H1 (cell line): ENCODE measurements at regions not wholly inside any gene's neighbourhood (a gene's known extent, or its start where the extent isn't known, plus 50 kb on each side); places are given as distances from the start of the nearest gene placed in this dataset.

Source experiments
- CBX5 ChIP-seq: fragments of 300-800, 300-1000 bp; sonication (generic); IDR thresholded peaks from 2 replicates; pipeline ENCODE4 v1.7.1; 2016; ENCODE audit warnings: antibody characterized with exemption, low read length, low read depth
- CREB1 ChIP-seq: IDR thresholded peaks from 2 replicates; pipeline ENCODE4 v1.6.1; 2012; ENCODE audit warnings: inconsistent platforms
- EP300 ChIP-seq, 2 experiments: IDR thresholded peaks; 1 replicate in 1 of 2; 2 replicates in 1 of 2; pipeline ENCODE4 v1.6.1; 2011 to 2012; ENCODE audit warnings: low read depth in 2 of 2, low read length in 2 of 2, mild to moderate bottlenecking in 2 of 2, borderline replicate concordance in 1 of 2, inconsistent platforms in 1 of 2, moderate library complexity in 1 of 2
- GABPA ChIP-seq: IDR thresholded peaks from 2 replicates; pipeline ENCODE4 v1.6.1; 2011; ENCODE audit warnings: mild to moderate bottlenecking, low read length, moderate library complexity, borderline replicate concordance; ENCODE audit not compliant: insufficient read depth
- HDAC6 ChIP-seq: IDR thresholded peaks from one replicate; pipeline ENCODE4 v1.7.1; 2012; ENCODE audit warnings: low read depth, mild to moderate bottlenecking, inconsistent platforms, low read length, moderate library complexity
- POLR2A ChIP-seq, 2 experiments: IDR thresholded peaks; 1 replicate in 1 of 2; 2 replicates in 1 of 2; pipeline ENCODE4 v1.6.1; 2011; ENCODE audit warnings: low read depth in 2 of 2, low read length in 2 of 2, mild to moderate bottlenecking in 2 of 2; ENCODE audit errors: control extremely low read depth in 1 of 2
- RAD21 ChIP-seq, 2 experiments: IDR thresholded peaks in 1 of 2; conservative IDR thresholded peaks in 1 of 2; 2 replicates each; pipeline ENCODE4 v1.6.1; 2011; ENCODE audit warnings: low read depth in 2 of 2, low read length in 2 of 2, improper control_type of control experiment in 1 of 2, inconsistent platforms in 1 of 2, mild to moderate bottlenecking in 1 of 2, moderate library complexity in 1 of 2
- TF ChIP-seq, protein P1 (sequence below), 3 experiments: IDR thresholded peaks; 1 replicate in 2 of 3; 2 replicates in 1 of 3; pipeline versions ENCODE4 v1.5.1 to v1.6.1; 2011; ENCODE audit warnings: low read length in 3 of 3, mild to moderate bottlenecking in 3 of 3, inconsistent platforms in 2 of 3, low read depth in 1 of 3, moderate library complexity in 1 of 3; ENCODE audit not compliant: insufficient read depth in 1 of 3; ENCODE audit errors: control extremely low read depth in 1 of 3
- TF ChIP-seq, protein P2 (sequence below): IDR thresholded peaks from 2 replicates; pipeline ENCODE4 v1.6.1; 2012; ENCODE audit warnings: inconsistent platforms

DNA sequence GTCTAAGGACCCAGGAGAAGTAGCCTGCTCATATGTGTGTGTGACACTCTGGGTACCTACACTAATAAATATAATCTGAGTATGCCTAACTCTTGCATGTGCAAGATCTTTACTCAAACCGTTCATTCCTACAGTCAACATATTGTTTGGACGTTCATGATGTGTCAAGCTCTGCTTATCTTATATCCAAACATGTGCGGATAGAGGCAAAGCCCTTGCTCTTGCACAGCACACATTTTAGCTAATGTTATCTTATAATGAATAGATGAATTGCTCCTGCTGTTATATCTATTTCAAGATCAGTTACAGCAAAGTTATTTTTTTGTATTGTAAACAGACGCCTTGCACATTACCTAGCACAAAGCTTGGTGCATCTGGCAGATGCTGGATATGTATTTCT is 228.4 kb upstream of the FLRT2 start:
- TF ChIP-seq, protein P1, sequence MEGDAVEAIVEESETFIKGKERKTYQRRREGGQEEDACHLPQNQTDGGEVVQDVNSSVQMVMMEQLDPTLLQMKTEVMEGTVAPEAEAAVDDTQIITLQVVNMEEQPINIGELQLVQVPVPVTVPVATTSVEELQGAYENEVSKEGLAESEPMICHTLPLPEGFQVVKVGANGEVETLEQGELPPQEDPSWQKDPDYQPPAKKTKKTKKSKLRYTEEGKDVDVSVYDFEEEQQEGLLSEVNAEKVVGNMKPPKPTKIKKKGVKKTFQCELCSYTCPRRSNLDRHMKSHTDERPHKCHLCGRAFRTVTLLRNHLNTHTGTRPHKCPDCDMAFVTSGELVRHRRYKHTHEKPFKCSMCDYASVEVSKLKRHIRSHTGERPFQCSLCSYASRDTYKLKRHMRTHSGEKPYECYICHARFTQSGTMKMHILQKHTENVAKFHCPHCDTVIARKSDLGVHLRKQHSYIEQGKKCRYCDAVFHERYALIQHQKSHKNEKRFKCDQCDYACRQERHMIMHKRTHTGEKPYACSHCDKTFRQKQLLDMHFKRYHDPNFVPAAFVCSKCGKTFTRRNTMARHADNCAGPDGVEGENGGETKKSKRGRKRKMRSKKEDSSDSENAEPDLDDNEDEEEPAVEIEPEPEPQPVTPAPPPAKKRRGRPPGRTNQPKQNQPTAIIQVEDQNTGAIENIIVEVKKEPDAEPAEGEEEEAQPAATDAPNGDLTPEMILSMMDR (IDR thresholded peaks at IDR 0.05; ENCODE audit: control extremely low read depth in 1 of 3, insufficient read depth in 1 of 3, low read depth in 1 of 3, low read length in 3 of 3), result no peak
- TF ChIP-seq EP300 (IDR thresholded peaks at IDR 0.05; ENCODE audit: borderline replicate concordance in 1 of 2, low read depth in 2 of 2, low read length in 2 of 2), result no peak
- TF ChIP-seq HDAC6, result no peak
- TF ChIP-seq CREB1, result no peak
- TF ChIP-seq POLR2A (IDR thresholded peaks at IDR 0.05; ENCODE audit: control extremely low read depth in 1 of 2, low read depth in 2 of 2, low read length in 2 of 2), result no peak
- no peak for TF ChIP-seq GABPA
- no peak for TF ChIP-seq CBX5
- TF ChIP-seq, protein P2, sequence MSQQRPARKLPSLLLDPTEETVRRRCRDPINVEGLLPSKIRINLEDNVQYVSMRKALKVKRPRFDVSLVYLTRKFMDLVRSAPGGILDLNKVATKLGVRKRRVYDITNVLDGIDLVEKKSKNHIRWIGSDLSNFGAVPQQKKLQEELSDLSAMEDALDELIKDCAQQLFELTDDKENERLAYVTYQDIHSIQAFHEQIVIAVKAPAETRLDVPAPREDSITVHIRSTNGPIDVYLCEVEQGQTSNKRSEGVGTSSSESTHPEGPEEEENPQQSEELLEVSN, result no peak
- TF ChIP-seq RAD21 (IDR thresholded peaks at IDR 0.05 in 1 of 2, conservative IDR thresholded peaks at IDR 0.05 in 1 of 2; ENCODE audit: low read depth in 2 of 2, low read length in 2 of 2), result no peak
